Caco-2 (cell line): ENCODE measurements at regions not wholly inside any gene's neighbourhood (a gene's known extent, or its start where the extent isn't known, plus 50 kb on each side); places are given as distances from the start of the nearest gene placed in this dataset.

Experiments used
- BruUV-seq: library from RNA; stranded (reverse); fragments of 400-500 nt; replicated peaks from 2 replicates; lab custom pipeline; 2021; lab: Mats Ljungman, UMichigan
- CTCF ChIA-PET: fragments of 300-600 bp; sonication (Branson Sonifier 250); formaldehyde crosslinking; loops from one replicate; lab custom pipeline; 2022; ENCODE audit warnings: antibody characterized with exemption; lab: Charles Lee
- POLR2A ChIA-PET: fragments of 300-600 bp; sonication (Branson Sonifier 250); formaldehyde crosslinking; loops from one replicate; lab custom pipeline; 2022; ENCODE audit warnings: antibody characterized with exemption; lab: Charles Lee
- DNase-seq, 2 experiments: peaks; one replicate each; pipeline versions ENCODE4 v3.0.0 to v3.0.0-alpha.2; 2020 to 2022
- H3K27me3 ChIP-seq: replicated peaks from 2 replicates; pipeline ENCODE4 v1.6.0; 2011; ENCODE audit warnings: low read length; ENCODE audit not compliant: control insufficient read depth, insufficient read depth
- H3K36me3 ChIP-seq: 2 replicates; pipeline ENCODE4 v1.5.1; 2011; ENCODE audit warnings: low read length; ENCODE audit not compliant: control insufficient read depth, insufficient read depth
- H3K4me1 ChIP-seq: fragments of 250-450 bp; sonication (Bioruptor Pico); 2 replicates; pipeline ENCODE4 v1.5.1; 2020; ENCODE audit warnings: mild to moderate bottlenecking
- H3K4me3 ChIP-seq: 2 replicates; pipeline ENCODE4 v1.5.1; 2011; ENCODE audit warnings: low read depth, mild to moderate bottlenecking, control low read depth, low read length
- H3K9me3 ChIP-seq: fragments of 250-450 bp; sonication (Bioruptor Pico); 2 replicates; pipeline ENCODE4 v1.5.1; 2020; ENCODE audit warnings: mild to moderate bottlenecking, moderate library complexity
- H3K27ac Mint-ChIP-seq: one replicate; pipeline ENCODE4 v1.8.0; 2022; ENCODE audit warnings: mixed read lengths; ENCODE audit not compliant: unreplicated experiment
- H3K27me3 Mint-ChIP-seq: one replicate; pipeline ENCODE4 v1.8.0; 2022; ENCODE audit warnings: mixed read lengths; ENCODE audit not compliant: insufficient read depth, unreplicated experiment
- H3K36me3 Mint-ChIP-seq: one replicate; pipeline ENCODE4 v1.8.0; 2022; ENCODE audit warnings: mild to moderate bottlenecking, mixed read lengths; ENCODE audit not compliant: insufficient read depth, unreplicated experiment
- H3K4me1 Mint-ChIP-seq: one replicate; pipeline ENCODE4 v1.8.0; 2022; ENCODE audit warnings: low read depth, mixed read lengths; ENCODE audit not compliant: unreplicated experiment
- H3K4me3 Mint-ChIP-seq: one replicate; pipeline ENCODE4 v1.8.0; 2022; ENCODE audit warnings: mild to moderate bottlenecking, moderate library complexity, mixed read lengths; ENCODE audit not compliant: unreplicated experiment
- H3K9me3 Mint-ChIP-seq: one replicate; pipeline ENCODE4 v1.8.0; 2022; ENCODE audit warnings: mixed read lengths; ENCODE audit not compliant: unreplicated experiment
- intact Hi-C: fragments of 100-400 bp; cut with micrococcal nuclease; formaldehyde crosslinking; loops from one replicate; pipeline ENCODE4 v1.10.0; 2022; ENCODE audit not compliant: unreplicated experiment
- TF ChIP-seq, protein P1 (sequence below), 2 experiments: fragments of 200-600 bp in 1 of 2; IDR thresholded peaks; 1 replicate in 1 of 2; 2 replicates in 1 of 2; pipeline versions ENCODE4 v1.5.1 to v1.8.0; 2011 to 2022; ENCODE audit warnings: antibody characterized with exemption in 1 of 2, control low read depth in 1 of 2, inconsistent platforms in 1 of 2, low read depth in 1 of 2, low read length in 1 of 2, mild to moderate bottlenecking in 1 of 2, moderate library complexity in 1 of 2; ENCODE audit not compliant: insufficient read depth in 1 of 2, severe bottlenecking in 1 of 2, unreplicated experiment in 1 of 2

DNA sequence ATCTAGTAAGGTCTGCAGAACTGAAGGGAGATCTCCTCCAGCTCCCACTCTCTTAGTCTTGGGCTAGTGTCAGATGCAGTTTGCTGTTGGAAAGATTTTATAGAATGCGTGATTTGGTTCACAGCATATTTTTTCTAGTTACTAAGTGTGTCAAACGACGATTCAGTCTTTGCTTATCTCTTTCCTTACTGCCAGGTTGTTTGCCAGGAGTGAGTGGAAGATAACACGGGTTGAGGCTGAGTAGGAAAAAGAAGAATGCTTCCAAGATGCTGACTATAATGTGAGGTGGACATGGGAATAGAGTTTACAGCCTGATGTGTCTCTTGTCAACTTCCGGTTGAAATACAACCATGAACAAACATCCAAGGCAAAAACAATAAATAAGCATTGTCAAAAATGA lies 141.4 kb downstream of the GDAP2 start:
- TF ChIP-seq, protein P1, sequence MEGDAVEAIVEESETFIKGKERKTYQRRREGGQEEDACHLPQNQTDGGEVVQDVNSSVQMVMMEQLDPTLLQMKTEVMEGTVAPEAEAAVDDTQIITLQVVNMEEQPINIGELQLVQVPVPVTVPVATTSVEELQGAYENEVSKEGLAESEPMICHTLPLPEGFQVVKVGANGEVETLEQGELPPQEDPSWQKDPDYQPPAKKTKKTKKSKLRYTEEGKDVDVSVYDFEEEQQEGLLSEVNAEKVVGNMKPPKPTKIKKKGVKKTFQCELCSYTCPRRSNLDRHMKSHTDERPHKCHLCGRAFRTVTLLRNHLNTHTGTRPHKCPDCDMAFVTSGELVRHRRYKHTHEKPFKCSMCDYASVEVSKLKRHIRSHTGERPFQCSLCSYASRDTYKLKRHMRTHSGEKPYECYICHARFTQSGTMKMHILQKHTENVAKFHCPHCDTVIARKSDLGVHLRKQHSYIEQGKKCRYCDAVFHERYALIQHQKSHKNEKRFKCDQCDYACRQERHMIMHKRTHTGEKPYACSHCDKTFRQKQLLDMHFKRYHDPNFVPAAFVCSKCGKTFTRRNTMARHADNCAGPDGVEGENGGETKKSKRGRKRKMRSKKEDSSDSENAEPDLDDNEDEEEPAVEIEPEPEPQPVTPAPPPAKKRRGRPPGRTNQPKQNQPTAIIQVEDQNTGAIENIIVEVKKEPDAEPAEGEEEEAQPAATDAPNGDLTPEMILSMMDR (IDR thresholded peaks at IDR 0.05; ENCODE audit: insufficient read depth in 1 of 2, low read depth in 1 of 2, low read length in 1 of 2, severe bottlenecking in 1 of 2, unreplicated experiment in 1 of 2) = no peak
- ChIA-PET POLR2A (no interaction called here), CTCF (no interaction called here)
- Histone ChIP-seq H3K4me1 (no peaks in the 10 kb centered on the region), H3K4me3 (no peak overlapping the region), H3K27me3 (no peaks in the 10 kb centered on the region), H3K36me3 (no peaks in the 10 kb centered on the region), H3K9me3 (no peaks in the 10 kb centered on the region)
- no peak for DNase-seq
- BruUV-seq = no TSS peak
- Mint-ChIP-seq H3K4me1 (no peaks in the 10 kb centered on the region), H3K27ac (no peak overlapping the region), H3K9me3 (peaks cover 9% of the 10 kb centered on the region), H3K27me3 (no peaks in the 10 kb centered on the region), H3K36me3 (no peaks in the 10 kb centered on the region), H3K4me3 (no peak overlapping the region)
- intact Hi-C loops = no loop called here

DNA sequence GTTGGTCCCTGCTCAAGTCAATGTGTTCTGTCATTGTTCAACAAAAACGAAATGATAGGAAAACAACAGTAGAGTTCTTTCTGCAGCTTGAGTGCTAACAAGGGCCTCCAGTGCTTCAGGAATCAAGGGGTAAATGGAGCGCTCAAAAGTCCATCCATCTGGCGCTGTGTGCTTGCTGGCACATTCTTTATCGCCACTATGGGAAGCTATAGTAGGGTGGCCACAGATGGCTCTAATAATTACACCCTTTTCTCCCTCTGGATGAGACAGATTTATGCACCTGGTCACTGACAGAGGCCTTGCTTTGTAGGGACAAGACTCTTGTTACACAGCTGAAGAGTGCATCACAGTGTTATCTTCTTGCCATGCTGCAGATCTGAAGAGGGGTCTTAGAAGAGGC lies 136.0 kb downstream of the GDAP2 start:
- no peaks in the 10 kb centered on the region for H3K27me3 Mint-ChIP-seq
- no TSS peak for BruUV-seq
- intact Hi-C loops = no loop called here
- no peaks in the 10 kb centered on the region for H3K4me1 Mint-ChIP-seq
- no peaks in the 10 kb centered on the region for H3K36me3 ChIP-seq
- H3K4me3 ChIP-seq = no peak overlapping the region
- POLR2A ChIA-PET = no interaction called here
- CTCF ChIA-PET = no interaction called here
- peaks cover 9% of the 10 kb centered on the region for H3K9me3 Mint-ChIP-seq
- H3K27me3 ChIP-seq = no peaks in the 10 kb centered on the region
- TF ChIP-seq, protein P1 (IDR thresholded peaks at IDR 0.05; ENCODE audit: insufficient read depth in 1 of 2, low read depth in 1 of 2, low read length in 1 of 2, severe bottlenecking in 1 of 2, unreplicated experiment in 1 of 2) = no peak
- H3K27ac Mint-ChIP-seq = no peak overlapping the region
- no peaks in the 10 kb centered on the region for H3K36me3 Mint-ChIP-seq
- no peaks in the 10 kb centered on the region for H3K4me1 ChIP-seq
- DNase-seq = no peak
- H3K4me3 Mint-ChIP-seq = no peak overlapping the region
- no peaks in the 10 kb centered on the region for H3K9me3 ChIP-seq

DNA sequence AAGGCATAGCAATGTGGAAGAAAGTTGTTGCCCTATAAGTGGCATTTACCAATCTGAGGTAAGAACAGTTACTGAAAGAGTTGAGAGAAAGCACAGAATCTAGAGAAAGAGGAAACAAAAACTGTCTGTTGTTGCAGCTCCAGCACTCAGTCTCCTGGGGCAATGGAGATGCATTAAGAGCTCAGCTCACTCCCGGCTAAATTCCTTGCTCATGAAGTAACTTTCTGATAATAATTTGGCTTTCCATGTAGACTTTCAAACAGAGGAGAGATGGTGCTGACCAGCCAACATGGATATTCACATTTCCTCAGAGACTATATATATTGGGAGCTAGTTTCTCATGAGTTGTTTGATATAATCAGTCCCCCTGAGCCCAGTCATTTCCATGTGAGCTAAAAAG lies 135.3 kb downstream of the GDAP2 start:
- H3K27me3 ChIP-seq = no peaks in the 10 kb centered on the region
- Mint-ChIP-seq H3K4me1 (no peaks in the 10 kb centered on the region), H3K27me3 (no peaks in the 10 kb centered on the region), H3K9me3 (peaks cover 9% of the 10 kb centered on the region), H3K4me3 (no peak overlapping the region), H3K36me3 (no peaks in the 10 kb centered on the region), H3K27ac (no peak overlapping the region)
- H3K36me3 ChIP-seq = no peaks in the 10 kb centered on the region
- no peak overlapping the region for H3K4me3 ChIP-seq
- no peaks in the 10 kb centered on the region for H3K4me1 ChIP-seq
- no TSS peak for BruUV-seq
- ChIA-PET CTCF (no interaction called here), POLR2A (no interaction called here)
- intact Hi-C loops = no loop called here
- TF ChIP-seq, protein P1 (IDR thresholded peaks at IDR 0.05; ENCODE audit: insufficient read depth in 1 of 2, low read depth in 1 of 2, low read length in 1 of 2, severe bottlenecking in 1 of 2, unreplicated experiment in 1 of 2) = no peak
- no peaks in the 10 kb centered on the region for H3K9me3 ChIP-seq
- DNase-seq = no peak
